ENCODE measurements at regions not wholly inside any gene's neighbourhood (a gene's known extent, or its start where the extent isn't known, plus 50 kb on each side); places are given as distances from the start of the nearest gene placed in this dataset.

DNA sequence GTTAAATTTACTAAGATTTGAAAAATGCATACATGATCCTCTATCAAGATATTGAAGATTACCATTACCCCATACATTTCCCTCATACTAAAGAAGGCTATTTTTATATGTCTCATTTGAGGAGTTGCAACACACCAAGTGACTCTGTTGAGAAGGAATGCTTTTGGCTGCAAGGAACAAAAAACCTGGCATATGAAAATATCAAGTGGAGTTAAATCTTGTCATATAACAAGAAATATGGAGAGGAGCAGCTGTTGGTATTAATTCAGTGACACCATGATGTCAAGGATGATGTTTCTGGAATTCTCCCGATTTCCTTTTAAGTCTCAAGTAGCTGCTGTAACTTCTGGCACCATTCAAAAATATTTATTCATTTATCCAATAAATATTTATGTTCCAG is 193.8 kb downstream of the CSNK1G3 start:
- Histone ChIP-seq H3K23ac (ENCODE audit: insufficient read length) (no peak overlapping the region), H3K14ac (ENCODE audit: insufficient read length) (no peak overlapping the region), H4K8ac (ENCODE audit: extremely low read depth, insufficient read depth, low read length) (no peak overlapping the region), H2AK5ac (ENCODE audit: low read depth, low read length) (no peak overlapping the region), H2BK15ac (ENCODE audit: low read length) (no peak overlapping the region), H3K9ac (replicated peaks in 1 of 4; ENCODE audit: extremely low read depth in 1 of 4, low read depth in 3 of 4, low read length in 3 of 4) (no peak overlapping the region), H4K91ac (replicated peaks; ENCODE audit: insufficient read length, low read length) (no peak overlapping the region), H3K23me2 (ENCODE audit: low read depth, low read length) (no peaks in the 10 kb centered on the region), H3K9me3 (ENCODE audit: insufficient read depth in 2 of 2, low read depth in 1 of 2, low read length in 1 of 2) (no peaks in the 10 kb centered on the region; a peak in 1 of 4 replicates), H3K4me2 (ENCODE audit: insufficient read depth in 1 of 2, low read depth in 2 of 2, low read length in 2 of 2) (no peak overlapping the region), H3K79me2 (ENCODE audit: control insufficient read depth in 1 of 2, insufficient read depth in 2 of 2, low read length in 2 of 2) (no peaks in the 10 kb centered on the region), H3K27ac (ENCODE audit: low read depth, low read length) (no peak overlapping the region), H3K27me3 (replicated peaks in 1 of 4; ENCODE audit: control insufficient read depth in 3 of 4, extremely low read depth in 1 of 4, insufficient read depth in 3 of 4, low read length in 3 of 4) (no peaks in the 10 kb centered on the region), H2AFZ (ENCODE audit: low read length) (no peak overlapping the region), H4K20me1 (replicated peaks in 1 of 2; ENCODE audit: control insufficient read depth in 1 of 2, insufficient read depth in 2 of 2, low read length in 2 of 2) (no peaks in the 10 kb centered on the region), H3K79me1 (ENCODE audit: low read depth, low read length) (no peaks in the 10 kb centered on the region), H3K56ac (replicated peaks; ENCODE audit: insufficient read length, low read depth, low read length) (no peak overlapping the region), H2BK5ac (ENCODE audit: low read depth, low read length) (no peak overlapping the region), H3K4me3 (ENCODE audit: extremely low read depth in 1 of 4, insufficient read depth in 2 of 4, low read depth in 3 of 4, low read length in 4 of 4) (no peak overlapping the region), H3K4ac (replicated peaks; ENCODE audit: insufficient read length, low read depth, low read length) (no peak overlapping the region), H2BK12ac (ENCODE audit: low read depth, low read length) (no peak overlapping the region), H3K18ac (ENCODE audit: extremely low read depth, low read length) (no peak overlapping the region), H2BK120ac (replicated peaks; ENCODE audit: low read depth, low read length) (no peak overlapping the region), H4K5ac (ENCODE audit: insufficient read length, low read depth, low read length) (no peak overlapping the region), H2BK20ac (ENCODE audit: low read length) (no peak overlapping the region), H3K36me3 (ENCODE audit: control insufficient read depth in 2 of 4, insufficient read depth in 4 of 4, low read length in 3 of 4) (no peaks in the 10 kb centered on the region), H3K4me1 (replicated peaks in 1 of 4; ENCODE audit: control insufficient read depth in 3 of 4, insufficient read depth in 4 of 4, low read length in 3 of 4) (no peaks in the 10 kb centered on the region)
- no peak for DNase-seq (ENCODE audit: low read depth in 1 of 2, low spot score in 2 of 2)
- POLR2A ChIA-PET (ENCODE audit: partially characterized antibody) = no interaction called here
- no peak for TF ChIP-seq KDM4A (IDR thresholded peaks at IDR 0.05; ENCODE audit: low read depth, low read length, severe bottlenecking)
- TF ChIP-seq POLR2AphosphoS5 (IDR thresholded peaks at IDR 0.05; ENCODE audit: low read depth, low read length) = no peak
- TF ChIP-seq CREB1 (IDR thresholded peaks at IDR 0.05) = no peak
- no peak for TF ChIP-seq JUN (IDR thresholded peaks at IDR 0.05; ENCODE audit: low read depth, low read length)
- no peak for TF ChIP-seq CHD1 (IDR thresholded peaks at IDR 0.05; ENCODE audit: low read depth, low read length)
- TF ChIP-seq, protein P1, sequence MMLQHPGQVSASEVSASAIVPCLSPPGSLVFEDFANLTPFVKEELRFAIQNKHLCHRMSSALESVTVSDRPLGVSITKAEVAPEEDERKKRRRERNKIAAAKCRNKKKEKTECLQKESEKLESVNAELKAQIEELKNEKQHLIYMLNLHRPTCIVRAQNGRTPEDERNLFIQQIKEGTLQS (IDR thresholded peaks at IDR 0.05; ENCODE audit: insufficient read depth, low read depth, low read length) = no peak
- TF ChIP-seq RBBP5 (IDR thresholded peaks at IDR 0.05; ENCODE audit: borderline replicate concordance, low read depth, low read length) = no peak
- TF ChIP-seq SIN3A (conservative IDR thresholded peaks at IDR 0.05 in 1 of 2, IDR thresholded peaks at IDR 0.05 in 1 of 2; ENCODE audit: low read depth in 1 of 2, low read length in 2 of 2) = no peak
- no peak for TF ChIP-seq CBX8 (IDR thresholded peaks at IDR 0.05; ENCODE audit: borderline replicate concordance, low read depth, low read length)
- CTCF ChIA-PET (ENCODE audit: partially characterized antibody) = no interaction called here
- WGBS, 2 experiments (ENCODE audit: extremely low coverage in 1 of 2, insufficient coverage in 1 of 2, insufficient read length in 1 of 2, insufficient replicate concordance in 2 of 2, low coverage in 1 of 2, low lambda C conversion rate in 2 of 2, missing lambda C conversion rate in 1 of 2) = 67% methylated on average over 1 of the region's 1 CpG; no CpG with 5 or more reads in 1 of the 2 experiments
- FAIRE-seq = no peak

Data from H1 (cell line).